Activated T-cell treated with anti-CD3 and anti-CD28 coated beads, Interleukin-2, amount 50 U/mL, for 1 hour (primary cell): ENCODE measurements at regions not wholly inside any gene's neighbourhood (a gene's known extent, or its start where the extent isn't known, plus 50 kb on each side); places are given as distances from the start of the nearest gene placed in this dataset.
"Not testable (repeated sequence)": the region's sequence is repeated elsewhere in the genome, so short reads cannot be mapped to it uniquely, and the experiment has no call there.

ENCODE experiments used
- DNase-seq: peaks from one replicate; pipeline ENCODE4 v3.0.0-alpha.2; 2020

- no peak for DNase-seq
Measured at GRCh38 chr12:69030321-69030720, 97.3 kb upstream of the CPM start.

DNA sequence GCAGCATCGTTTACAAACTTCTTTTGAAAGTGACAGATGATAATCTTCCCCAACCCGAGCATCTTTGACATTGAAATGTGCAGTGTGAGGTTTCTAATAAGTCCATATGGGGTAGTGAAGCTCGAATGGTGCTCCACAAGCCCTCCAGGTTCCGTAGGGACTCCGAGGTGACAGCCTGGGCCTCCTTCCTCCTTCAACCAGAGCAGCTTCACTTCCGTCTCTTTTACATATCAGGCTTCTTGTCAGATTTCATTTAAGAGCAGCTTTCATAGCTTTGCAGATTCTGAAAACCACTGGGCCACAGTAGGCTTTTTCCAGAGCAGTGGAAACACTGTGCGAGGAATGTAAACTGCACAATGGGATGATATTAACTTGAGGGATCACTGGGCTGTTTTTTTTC is 103.6 kb upstream of the CPM start:
- no peak for DNase-seq

DNA sequence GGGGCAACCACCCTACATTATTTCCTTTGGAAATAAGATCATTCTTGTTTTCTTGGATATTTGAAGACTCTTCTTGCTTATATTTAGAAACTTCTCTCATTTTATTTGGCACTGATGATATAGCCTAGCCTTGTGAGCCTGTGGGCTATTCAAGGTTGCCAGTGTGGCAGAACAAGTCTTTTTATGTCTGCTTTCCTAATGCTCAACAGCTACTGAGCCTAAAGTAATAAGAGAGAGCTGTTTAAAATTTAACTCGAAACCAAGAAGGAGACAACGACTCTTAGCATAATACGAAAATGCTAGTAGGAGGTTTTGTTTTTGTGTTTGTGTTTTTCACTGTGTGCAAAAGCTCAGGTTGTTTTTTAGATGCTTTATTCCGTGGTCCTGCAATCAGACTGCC is 104.0 kb upstream of the CPM start:
- DNase-seq, result no peak

DNA sequence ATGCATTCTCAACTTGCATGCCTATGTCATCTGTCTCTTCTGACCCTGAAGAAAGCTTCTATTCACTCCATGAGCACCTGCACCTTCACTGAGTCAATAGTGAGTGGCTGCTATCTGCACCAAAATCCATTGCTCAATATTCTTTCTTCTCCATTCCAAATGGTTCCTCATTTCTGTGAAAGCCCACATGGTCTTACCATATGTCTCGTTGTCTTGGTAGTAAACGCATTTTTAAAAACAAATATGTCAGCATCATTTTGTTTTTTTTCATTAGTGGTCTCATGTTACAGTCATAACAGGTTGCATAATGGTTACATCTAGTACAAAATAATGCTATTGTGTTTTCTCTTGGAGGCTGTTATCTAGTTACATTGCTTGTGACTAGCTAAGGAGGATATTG is 106.9 kb upstream of the CPM start:
- no peak for DNase-seq

GRCh38 chr12:69042557-69042956 is 109.6 kb upstream of the CPM start:
- DNase-seq, result no peak

DNA sequence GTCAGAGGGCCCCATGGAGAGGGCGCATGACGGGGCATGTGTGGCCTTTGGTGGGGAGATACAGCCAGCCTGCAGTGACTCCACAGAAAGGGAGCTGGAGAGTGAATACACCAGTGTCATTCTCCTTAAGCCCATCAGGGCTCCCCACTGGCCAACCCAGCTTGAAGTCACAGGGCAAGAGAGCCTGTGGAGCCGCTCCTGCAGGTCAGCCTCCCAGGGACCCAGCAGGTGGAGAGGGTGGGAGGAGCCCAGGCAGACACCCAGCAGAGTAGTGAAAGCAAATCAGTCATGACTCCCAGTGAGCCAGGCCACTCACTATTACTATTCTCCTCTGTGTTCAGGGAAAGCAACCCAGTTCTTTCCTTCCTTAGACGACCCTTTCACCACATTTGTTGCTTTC is 110.0 kb upstream of the CPM start:
- DNase-seq, result no peak

- DNase-seq, result no peak
Measured at GRCh38 chr12:69044887-69045286, 111.9 kb upstream of the CPM start.

- DNase-seq, result no peak
Measured at GRCh38 chr12:69045430-69045829, 112.5 kb upstream of the CPM start.

GRCh38 chr12:69046363-69046762 is 113.4 kb upstream of the CPM start:
- DNase-seq, result no peak

DNA sequence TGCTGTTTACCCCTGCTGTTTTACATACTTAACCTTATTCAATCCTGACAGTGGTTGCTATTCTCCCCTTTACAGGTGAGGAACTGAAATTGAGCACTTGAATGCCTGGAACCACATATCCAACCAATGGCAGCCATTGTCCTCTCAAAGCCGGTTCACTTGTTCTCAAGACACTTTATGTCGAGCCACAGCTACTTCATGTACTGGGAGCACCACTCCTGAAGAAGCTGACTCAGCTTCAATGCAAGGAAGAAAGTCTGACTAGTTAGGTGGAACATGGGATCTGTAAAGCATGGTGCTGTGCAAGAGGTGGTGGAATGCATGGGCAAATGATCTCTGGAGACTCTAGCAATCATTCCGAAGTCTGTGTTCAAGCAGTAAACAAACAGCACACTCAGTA is 113.9 kb upstream of the CPM start:
- DNase-seq, result no peak

GRCh38 chr12:69047990-69048389 is 115.0 kb upstream of the CPM start:
- no peak for DNase-seq

DNA sequence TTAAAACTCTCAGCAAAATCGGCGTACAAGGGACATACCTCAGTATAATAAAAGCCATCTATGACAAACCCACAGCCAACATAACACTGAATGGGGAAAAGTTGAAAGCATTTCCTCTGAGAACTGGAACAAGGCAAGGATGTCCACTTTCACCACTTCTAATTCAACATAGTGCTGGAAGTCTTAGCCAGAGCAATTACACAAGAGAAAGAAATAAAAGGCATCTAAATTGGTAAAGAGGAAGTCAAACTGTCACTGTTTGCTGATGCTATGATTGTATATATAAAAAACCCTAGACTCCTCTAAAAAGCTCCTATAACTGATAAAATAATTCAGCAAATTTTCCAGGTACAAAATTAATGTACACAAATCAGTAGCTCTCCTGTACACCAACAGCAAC is 116.9 kb upstream of the CPM start:
- DNase-seq, result not testable (repeated sequence)

DNA sequence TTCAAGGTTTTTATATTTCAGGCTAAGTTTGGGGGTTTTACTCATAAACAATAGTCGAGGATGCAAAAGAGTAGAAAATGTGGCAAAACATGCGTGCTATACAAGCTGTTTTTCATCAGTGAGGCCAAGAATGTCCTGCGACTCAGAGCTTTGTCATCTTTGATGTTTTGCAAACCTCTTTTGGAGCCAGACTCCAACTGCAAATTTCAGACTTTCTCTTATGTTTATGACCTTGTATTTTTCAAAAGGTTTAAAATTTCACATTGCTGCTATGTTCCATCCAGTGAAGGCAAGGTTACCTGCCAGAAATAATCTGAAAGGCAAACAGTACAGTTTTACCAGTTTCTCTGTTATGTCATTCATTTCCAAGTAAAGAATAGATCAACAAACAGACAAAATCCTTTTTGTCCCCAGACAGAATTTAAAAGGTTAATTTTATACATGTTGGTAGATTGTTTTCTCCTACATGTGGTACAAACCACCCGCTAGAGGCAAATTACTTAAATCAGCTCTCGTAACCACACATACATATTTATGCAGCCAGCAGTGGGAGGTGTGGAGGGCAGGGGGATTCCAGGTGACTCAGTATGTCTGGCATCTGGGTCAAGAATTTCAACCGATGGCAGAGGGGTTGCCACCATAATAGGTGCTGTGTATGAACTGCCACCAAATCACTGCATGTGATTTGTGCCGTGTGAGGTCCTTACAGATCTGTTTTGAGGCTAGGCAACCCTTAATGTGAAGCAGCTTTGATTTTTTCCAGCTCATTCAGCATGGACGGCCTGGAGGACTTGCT is 119.8 kb upstream of the CPM start:
- DNase-seq, result no peak

DNA sequence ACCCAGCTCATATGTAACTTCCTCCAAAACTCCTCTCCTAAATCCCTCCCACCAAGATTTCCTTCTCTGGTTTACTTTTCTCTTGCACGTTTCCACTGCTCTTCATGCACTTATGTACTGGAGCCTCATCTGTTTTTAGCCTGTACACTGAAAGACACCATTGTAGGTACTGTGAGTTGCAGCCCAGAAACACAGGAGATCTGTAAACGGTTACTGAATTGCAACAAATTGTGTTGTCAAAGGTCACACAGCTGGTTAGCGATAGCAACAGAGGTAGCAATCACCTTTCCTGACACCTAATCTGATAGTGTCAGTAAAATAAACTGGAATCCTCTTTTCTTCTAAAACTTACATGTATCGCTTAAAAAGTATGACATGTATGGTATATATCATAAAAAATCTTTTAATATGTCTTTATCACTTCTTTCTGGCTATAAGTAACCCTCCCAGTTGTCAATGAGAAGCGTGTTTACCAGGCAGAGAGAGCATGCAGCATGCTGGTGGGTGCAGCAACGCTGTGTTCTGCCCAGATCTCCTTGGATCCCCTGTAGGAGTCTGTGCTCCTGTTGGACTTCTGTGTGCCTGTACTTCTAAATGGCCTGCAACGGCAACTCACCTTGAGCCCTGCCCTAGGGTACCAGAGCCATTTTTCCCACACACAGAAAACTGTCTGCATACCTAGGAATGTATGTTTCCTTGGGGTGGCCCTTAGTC is 121.5 kb upstream of the CPM start:
- no peak for DNase-seq

DNA sequence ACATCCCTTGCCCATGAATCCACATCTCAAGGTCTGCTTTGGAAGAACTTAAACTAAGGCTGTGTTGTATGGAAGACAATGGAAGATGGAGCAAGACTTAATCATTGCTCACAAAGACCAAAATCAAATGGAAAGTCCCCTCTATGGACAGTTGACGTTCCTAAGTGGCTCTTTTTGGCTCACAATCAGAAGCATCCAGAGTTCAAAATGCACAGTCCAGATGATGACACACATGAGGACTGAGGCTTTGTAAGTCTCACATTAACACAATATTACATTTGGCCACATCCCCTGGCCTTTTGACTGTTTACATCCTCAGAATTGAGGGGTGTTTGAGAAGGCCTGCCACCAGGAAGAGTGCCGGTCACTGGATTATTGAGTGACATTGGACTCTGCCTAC is 122.3 kb upstream of the CPM start:
- DNase-seq, result no peak

DNA sequence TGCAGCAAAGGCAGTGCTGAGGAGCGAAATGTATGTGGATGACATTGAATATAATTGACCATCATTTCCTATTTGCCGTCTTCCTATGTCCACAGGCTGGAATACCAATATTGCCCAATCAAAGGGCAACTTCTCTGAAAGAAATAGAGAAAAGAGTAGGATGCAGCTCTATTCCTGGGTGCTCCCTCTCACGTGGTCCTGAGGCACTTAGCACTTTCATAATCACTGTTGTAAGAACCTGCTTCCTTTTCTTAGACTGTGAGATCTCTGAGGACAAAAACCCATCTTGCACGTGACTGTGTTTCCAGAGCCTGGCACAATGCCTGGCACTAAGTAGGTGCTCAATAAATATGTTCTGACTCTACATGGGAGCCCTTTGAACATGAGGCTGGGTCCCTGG is 122.7 kb upstream of the CPM start:
- DNase-seq, result no peak

DNA sequence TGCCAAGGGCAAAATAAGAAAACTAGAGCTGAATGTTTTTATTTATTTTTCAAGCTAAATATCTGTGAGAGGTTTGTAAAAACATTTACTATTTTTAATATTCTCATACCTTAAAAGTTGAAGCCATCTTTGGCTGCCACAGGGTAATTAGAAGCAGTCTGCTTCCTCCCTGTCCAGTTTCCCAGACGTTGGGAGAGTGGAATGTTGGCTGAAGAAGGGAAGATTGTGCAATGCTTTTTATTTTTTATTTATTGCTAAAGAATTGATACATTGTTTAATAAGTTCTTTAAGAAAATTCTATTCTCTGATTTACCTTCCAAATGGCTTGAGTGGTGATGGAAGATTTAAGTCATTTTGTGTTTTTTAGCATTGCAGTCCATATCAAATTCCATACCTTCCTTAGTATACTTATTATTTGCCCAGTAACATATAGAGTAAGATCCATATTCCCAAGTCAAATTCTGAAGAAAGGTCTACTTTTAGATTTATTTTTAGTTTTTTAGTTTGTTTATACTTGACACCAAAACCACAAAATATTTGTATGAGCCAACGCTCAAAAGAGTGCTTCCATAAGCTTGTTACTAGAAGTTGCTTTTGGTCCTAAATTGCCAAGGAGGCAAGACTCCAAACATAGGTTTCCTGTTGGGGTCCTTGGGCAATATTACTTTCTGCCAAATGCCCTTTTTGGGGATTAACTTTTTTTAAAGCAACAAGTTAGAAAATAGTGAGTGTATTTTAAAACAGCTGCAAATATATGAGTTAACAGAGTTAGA is 124.0 kb upstream of the CPM start:
- no peak for DNase-seq

DNA sequence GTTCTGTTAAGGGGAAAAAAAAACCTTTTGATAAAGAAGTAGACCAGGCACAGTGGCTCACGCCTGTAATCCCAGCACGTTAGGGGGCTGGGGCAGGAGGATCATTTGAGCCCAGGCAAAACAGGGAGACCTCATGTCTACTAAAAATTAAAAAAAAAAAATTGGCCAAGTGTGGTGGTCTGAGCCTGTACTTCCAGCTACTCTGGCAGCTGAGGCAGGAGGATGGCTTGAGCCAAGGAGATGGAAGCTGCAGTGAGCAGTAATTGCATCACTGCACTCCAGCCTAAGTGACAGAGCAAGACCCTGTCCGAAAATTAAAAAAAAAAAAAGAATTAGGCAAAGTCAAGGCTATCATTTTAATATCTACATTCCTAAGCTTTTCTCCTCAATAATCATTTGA is 124.8 kb upstream of the CPM start:
- no peak for DNase-seq

DNA sequence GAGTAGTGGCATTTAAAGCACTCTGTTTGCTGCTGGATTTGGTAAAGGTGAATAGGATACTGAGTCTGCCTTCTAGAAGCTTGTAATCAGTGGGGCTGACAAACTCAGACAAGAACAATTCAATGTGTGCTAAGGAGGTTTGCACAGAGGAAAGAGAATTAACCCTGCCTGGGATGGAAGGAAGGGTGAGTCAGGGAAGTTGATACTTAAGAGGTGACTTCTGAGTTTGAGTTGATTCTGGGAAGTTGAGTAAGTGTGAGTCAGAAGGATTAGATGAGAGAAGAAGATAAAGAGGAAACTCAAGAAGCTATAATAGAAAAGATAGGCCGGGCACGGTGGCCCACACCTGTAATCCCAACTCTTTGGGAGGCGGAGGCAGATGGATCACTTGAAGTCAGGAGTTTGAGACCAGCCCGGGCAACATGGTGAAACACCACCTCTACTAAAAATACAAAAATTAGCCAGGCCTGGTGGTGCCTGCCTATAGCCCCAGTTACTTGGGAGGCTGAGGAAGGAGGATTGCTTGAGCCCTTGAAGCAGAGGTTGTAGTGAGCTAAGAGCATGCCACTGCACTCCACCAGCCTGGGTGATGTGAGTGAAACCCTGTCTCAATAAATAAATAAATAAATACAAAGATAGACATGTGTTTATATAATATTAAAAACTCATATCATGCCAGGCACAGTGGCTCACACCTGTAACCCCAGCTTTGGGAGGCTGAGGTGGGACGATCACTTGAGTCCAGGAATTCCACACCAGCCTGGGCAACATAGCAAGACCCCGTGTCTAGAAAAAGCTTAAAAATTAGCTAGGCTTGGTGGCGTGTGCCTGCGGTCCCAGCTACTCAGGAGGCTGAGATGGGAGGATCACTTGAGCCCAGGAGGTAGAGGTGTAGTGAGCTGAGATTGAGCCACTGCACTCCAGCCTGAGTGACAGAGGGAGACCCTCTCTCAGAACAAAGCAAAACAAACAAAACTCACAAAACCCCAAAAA is 126.8 kb upstream of the CPM start:
- DNase-seq, result no peak

- DNase-seq, result no peak
Measured at GRCh38 chr12:69061574-69061973, 128.6 kb upstream of the CPM start.

DNA sequence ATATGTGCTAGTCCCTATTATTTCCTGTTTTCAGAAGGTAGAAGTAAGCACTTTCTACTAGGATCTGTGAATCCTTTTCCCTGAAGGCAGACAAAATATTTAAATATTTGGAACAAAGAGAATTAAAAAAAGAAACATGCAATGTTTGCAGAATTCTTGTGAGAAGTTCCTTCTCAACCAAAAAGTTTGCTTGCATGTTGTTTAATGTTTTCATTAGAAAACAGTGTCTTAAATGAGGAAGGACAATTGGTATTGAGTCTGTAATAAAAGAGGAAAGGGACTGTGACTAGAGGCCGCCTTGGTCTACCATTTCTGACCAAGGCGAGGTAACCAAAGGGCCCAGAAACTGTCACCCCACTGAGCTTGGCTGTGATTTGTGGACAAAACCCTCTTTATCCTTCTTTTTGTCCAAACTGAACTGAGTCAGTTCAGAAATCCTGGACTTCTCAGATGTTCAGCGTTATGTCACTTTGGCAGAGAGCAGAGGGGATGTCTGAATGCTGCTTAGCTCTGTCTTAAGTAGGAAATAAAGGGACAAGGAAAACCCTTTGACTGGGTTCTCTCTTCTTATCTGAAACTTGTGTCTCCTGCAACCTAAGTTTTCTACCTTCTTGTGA is 129.8 kb upstream of the CPM start:
- DNase-seq, result no peak
